Kidney (tissue), 13 donors: ENCODE measurements at regions not wholly inside any gene's neighbourhood (a gene's known extent, or its start where the extent isn't known, plus 50 kb on each side); places are given as distances from the start of the nearest gene placed in this dataset.

ENCODE experiments used
- DNase-seq, 5 donors: peaks; one replicate each; pipeline ENCODE4 v3.0.0-alpha.2; 2013 to 2020
- FAIRE-seq: peaks from 2 replicates; lab custom pipeline; 2012; peaks lifted over from hg19 to GRCh38; lab: Jason Lieb, UNC
- H3K27ac ChIP-seq, 2 donors: one replicate each; pipeline ENCODE4 v1.7.0; 2013; ENCODE audit warnings: low read depth in 2 of 2, low read length in 2 of 2, inconsistent platforms in 1 of 2
- H3K27me3 ChIP-seq: one replicate; pipeline ENCODE4 v1.7.1; 2013; ENCODE audit warnings: low read length, inconsistent platforms; ENCODE audit not compliant: control insufficient read depth, insufficient read depth
- H3K36me3 ChIP-seq, 3 donors: one replicate each; pipeline versions ENCODE4 v1.7.0 to v1.7.1; 2013; ENCODE audit warnings: low read length in 3 of 3, control low read depth in 1 of 3, inconsistent platforms in 1 of 3; ENCODE audit not compliant: insufficient read depth in 3 of 3, control insufficient read depth in 2 of 3
- H3K4me1 ChIP-seq, 3 donors: one replicate each; pipeline versions ENCODE4 v1.7.0 to v1.7.1; 2013; ENCODE audit warnings: low read length in 3 of 3, inconsistent platforms in 1 of 3, low read depth in 1 of 3; ENCODE audit not compliant: control insufficient read depth in 2 of 3, insufficient read depth in 2 of 3
- H3K4me3 ChIP-seq, 3 donors: one replicate each; pipeline versions ENCODE4 v1.7.0 to v1.8.1; 2013; ENCODE audit warnings: low read length in 3 of 3, control low read depth in 1 of 3, inconsistent platforms in 1 of 3
- H3K9ac ChIP-seq, 3 donors: one replicate each; pipeline versions ENCODE4 v1.7.0 to v1.7.1; 2013; ENCODE audit warnings: low read length in 3 of 3, control low read depth in 1 of 3, inconsistent platforms in 1 of 3
- H3K9me3 ChIP-seq, 3 donors: one replicate each; pipeline versions ENCODE4 v1.7.0 to v1.7.1; 2013; ENCODE audit warnings: low read length in 3 of 3, control low read depth in 1 of 3, inconsistent platforms in 1 of 3; ENCODE audit not compliant: control insufficient read depth in 2 of 3, insufficient read depth in 1 of 3
- CTCF ChIP-seq: IDR thresholded peaks from 3 replicates; pipeline ENCODE4 v1.5.1; 2012; ENCODE audit warnings: mild to moderate bottlenecking, moderate library complexity, borderline replicate concordance; ENCODE audit not compliant: insufficient read depth; ENCODE audit errors: extremely low read depth
- intact Hi-C: fragments of 100-400 bp; cut with DNase I; formaldehyde crosslinking; loops from one replicate; pipeline ENCODE4 v1.11.1; 2022
- donor health status: control.
- donor health status: control.
- donor health status: control.
- donor health status: control.
- donor health status: control.
- donor health status: DM: yes; HTN: yes; CAD: no.
- donor health status: Normal renal cell carcinoma (clear cell type).

- no peaks in the 10 kb centered on the region for H3K4me1 ChIP-seq
- no peaks in the 10 kb centered on the region for H3K9me3 ChIP-seq
- no peaks in the 10 kb centered on the region for H3K36me3 ChIP-seq
- intact Hi-C loops: no loop called here
- H3K4me3 ChIP-seq: no peak overlapping the region
- H3K9ac ChIP-seq: no peak overlapping the region
- H3K27me3 ChIP-seq: no peaks in the 10 kb centered on the region
- no peak for DNase-seq
- no peak overlapping the region for H3K27ac ChIP-seq
- FAIRE-seq: no peak
- TF ChIP-seq CTCF: no peak
Measured at GRCh38 chr6:92559003-92559402, 860.4 kb downstream of the EPHA7 start.

- intact Hi-C loops: no loop called here
- FAIRE-seq: peak; percentile 79
Measured at GRCh38 chr6:92550501-92550900, 868.9 kb downstream of the EPHA7 start.

GRCh38 chr6:92545861-92546260 lies 873.5 kb downstream of the EPHA7 start:
- no peak overlapping the region for H3K9ac ChIP-seq
- peak in 1 of 5 donors; percentile 37 for DNase-seq
- H3K27ac ChIP-seq: no peak overlapping the region
- H3K4me3 ChIP-seq: no peak overlapping the region
- H3K9me3 ChIP-seq: no peaks in the 10 kb centered on the region
- H3K27me3 ChIP-seq: no peaks in the 10 kb centered on the region
- H3K4me1 ChIP-seq: no peaks in the 10 kb centered on the region
- no peak for TF ChIP-seq CTCF
- intact Hi-C loops: no loop called here
- no peak for FAIRE-seq
- no peaks in the 10 kb centered on the region for H3K36me3 ChIP-seq

More at GRCh38 chr6:92550501-92550900, 868.9 kb downstream of the EPHA7 start:
- no peak for TF ChIP-seq CTCF
- Histone ChIP-seq H3K9ac (no peak overlapping the region), H3K27ac (no peak overlapping the region), H3K4me3 (no peak overlapping the region), H3K4me1 (no peaks in the 10 kb centered on the region), H3K27me3 (no peaks in the 10 kb centered on the region), H3K9me3 (no peaks in the 10 kb centered on the region), H3K36me3 (no peaks in the 10 kb centered on the region)
- no peak for DNase-seq

- FAIRE-seq: no peak
Measured at GRCh38 chr6:92541448-92542060, 877.8 kb downstream of the EPHA7 start.

More at GRCh38 chr6:92541448-92542060, 877.8 kb downstream of the EPHA7 start:
- intact Hi-C loops: no loop called here
- no peak for DNase-seq
- H3K27ac ChIP-seq: no peak overlapping the region
- TF ChIP-seq CTCF: no peak
- no peaks in the 10 kb centered on the region for H3K4me1 ChIP-seq
- H3K9ac ChIP-seq: no peak overlapping the region
- no peaks in the 10 kb centered on the region for H3K9me3 ChIP-seq
- H3K36me3 ChIP-seq: no peaks in the 10 kb centered on the region
- no peaks in the 10 kb centered on the region for H3K27me3 ChIP-seq
- H3K4me3 ChIP-seq: no peak overlapping the region
